Heart left ventricle (tissue), 16 donors: ENCODE measurements at regions not wholly inside any gene's neighbourhood (a gene's known extent, or its start where the extent isn't known, plus 50 kb on each side); places are given as distances from the start of the nearest gene placed in this dataset.

Experiments
- ATAC-seq, 4 donors: fragments of 200-7000 bp; cut with Tn5 transposase; one replicate each; pipeline ENCODE4 v1.9.1; 2020 to 2022; ENCODE audit warnings: moderate library complexity in 4 of 4, mild to moderate bottlenecking in 3 of 4, moderate number of reproducible peaks in 1 of 4
- DNase-seq, 5 donors: peaks; one replicate each; pipeline ENCODE4 v3.0.0-alpha.2; 2020
- H3K27ac ChIP-seq, 12 donors: fragments of 200-600 bp; sonication (generic) in 4 of 12; one replicate each; pipeline versions ENCODE4 v1.5.0 to v1.8.0; 2016 to 2022; ENCODE audit warnings: mild to moderate bottlenecking in 2 of 12
- H3K27me3 ChIP-seq, 9 donors: fragments of 200-600 bp; sonication (generic) in 2 of 9; one replicate each; pipeline versions ENCODE4 v1.5.1 to v1.8.0; 2016 to 2022; ENCODE audit warnings: mild to moderate bottlenecking in 3 of 9
- H3K36me3 ChIP-seq, 9 donors: fragments of 200-600 bp; sonication (generic) in 2 of 9; one replicate each; pipeline versions ENCODE4 v1.5.0 to v1.8.0; 2018 to 2022; ENCODE audit warnings: mild to moderate bottlenecking in 2 of 9
- H3K4me1 ChIP-seq, 12 donors: fragments of 200-600 bp; sonication (generic) in 4 of 12; one replicate each; pipeline versions ENCODE4 v1.5.0 to v1.8.0; 2016 to 2022; ENCODE audit warnings: mild to moderate bottlenecking in 3 of 12
- H3K4me3 ChIP-seq, 12 donors: fragments of 200-600 bp; sonication (generic) in 4 of 12; one replicate each; pipeline versions ENCODE4 v1.5.0 to v1.8.0; 2017 to 2022; ENCODE audit warnings: mild to moderate bottlenecking in 9 of 12, moderate library complexity in 4 of 12
- H3K9me3 ChIP-seq, 12 donors: fragments of 200-600 bp; sonication (generic) in 4 of 12; one replicate each; pipeline versions ENCODE4 v1.5.0 to v1.8.0; 2016 to 2022; ENCODE audit warnings: mild to moderate bottlenecking in 1 of 12
- CTCF ChIP-seq, 12 donors: fragments of 200-600 bp; sonication (generic) in 4 of 12; IDR thresholded peaks; one replicate each; pipeline versions ENCODE4 v1.5.0 to v1.8.0; 2018 to 2022; ENCODE audit warnings: antibody characterized with exemption in 12 of 12, mild to moderate bottlenecking in 5 of 12
- POLR2A ChIP-seq, 2 donors: fragments of 450-650 bp; IDR thresholded peaks; one replicate each; pipeline ENCODE4 v1.6.1; 2017; ENCODE audit warnings: antibody characterized with exemption in 2 of 2, mild to moderate bottlenecking in 2 of 2, moderate library complexity in 2 of 2
- WGBS, 4 donors: extraction: QIAGEN DNeasy Blood & Tissue Kit in 2 of 4; methylation state at CpG; one replicate each; pipeline versions ENCODE4 v1.1.5 to v1.1.7; 2013 to 2018; 5-methylcytosine and 5-hydroxymethylcytosine counted together
- intact Hi-C, 10 donors: fragments of 100-400 bp; cut with DNase I; formaldehyde crosslinking; loops; one replicate each; pipeline versions ENCODE4 v1.11.1 to v1.14.2; 2022
- donor health status: ischemic (EF 13 %, LVEDD 7.1; RV severe dilation, severe dysfunction).
- donor health status: healthy with polysubstance abuse.
- donor health status: DM: no; HTN: yes; CAD: no.
- donor health status: DM: no; HTN: no; CAD: no.
- donor health status: ischemic (EF 25% LVEDD 6.9; RV normal size, moderate dysfunction).
- donor health status: ischemic (EF 25% LVEDD 5.7; RV mildly dilated, moderate dysfunction).
- donor health status: healthy.
- donor health status: DM: yes; HTN: yes; CAD: no.
- donor health status: ischemic (EF 35%, LVEDD 5.7; RV mildly dilated, moderate dysfunction).
- donor health status: nonischemic (EF 11% LVEDD 7.7; RV severe dilation, severe dysfunction).
- donor health status: DM: yes; HTN: yes; CAD: no.
- donor health status: PGD.
- donor health status: ischemic (EF 29% LVEDD 5.4; RV normal size, mild dysfunction).
- donor health status: nonischemic (EF 23%, LVEDD 6.1; RV moderate dilation, normal function).

- WGBS, 4 donors: 97 to 99% (median 98%) methylated on average over 5 of the region's 5 CpGs
- Histone ChIP-seq H3K27ac (peak overlapping the region in 7 of 12 donors; percentile 3 to 63 (median 40)), H3K4me3 (no peak overlapping the region), H3K36me3 (no peaks in the 10 kb centered on the region), H3K9me3 (no peaks in the 10 kb centered on the region), H3K27me3 (no peaks in the 10 kb centered on the region), H3K4me1 (peaks cover 0 to 27% (median 10%) of the 10 kb centered on the region in 12 donors)
- intact Hi-C loops: loop anchor here in 1 of 10 donors (5.0 kb wide), 1 partner anchor 1211 kb away; no protein-coding TSS in a partner anchor
- TF ChIP-seq CTCF (IDR thresholded peaks at IDR 0.05): no peak
- TF ChIP-seq POLR2A (IDR thresholded peaks at IDR 0.05): no peak
- DNase-seq (no peak), ATAC-seq (no peak)
These were observed 138.9 kb upstream of the PELI1 start for GRCh38 chr2:64283006-64283570.

- H3K27ac ChIP-seq: peak overlapping the region in 9 of 12 donors; percentile 14 to 63 (median 40)
- peak overlapping the region in 6 of 12 donors; percentile 3 to 18 (median 10) for H3K4me3 ChIP-seq
- ATAC-seq (peak; percentile 25 to 84 (median 34)), DNase-seq (peak in 1 of 5 donors; percentile 30)
- H3K27me3 ChIP-seq: no peaks in the 10 kb centered on the region
- no peaks in the 10 kb centered on the region for H3K36me3 ChIP-seq
- intact Hi-C loops: loop anchor here in 1 of 10 donors (5.0 kb wide), 1 partner anchor 1212 kb away; no protein-coding TSS in a partner anchor
- 49 to 61% (median 55%) methylated on average over 15 of the region's 15 CpGs for WGBS, 4 donors
- no peaks in the 10 kb centered on the region for H3K9me3 ChIP-seq
- no peak for TF ChIP-seq CTCF (IDR thresholded peaks at IDR 0.05)
- no peak for TF ChIP-seq POLR2A (IDR thresholded peaks at IDR 0.05)
- peaks cover 0 to 34% (median 13%) of the 10 kb centered on the region in 12 donors for H3K4me1 ChIP-seq
These were observed 139.6 kb upstream of the PELI1 start for GRCh38 chr2:64283641-64284361.

- DNase-seq: peak in 2 of 5 donors; percentile 32 to 36
- peaks cover 0 to 44% (median 16%) of the 10 kb centered on the region in 12 donors for H3K4me1 ChIP-seq
- intact Hi-C loops: loop anchor here in 1 of 10 donors (5.0 kb wide), 1 partner anchor 1212 kb away; no protein-coding TSS in a partner anchor
- no peak for TF ChIP-seq CTCF (IDR thresholded peaks at IDR 0.05)
- no peak for TF ChIP-seq POLR2A (IDR thresholded peaks at IDR 0.05)
- H3K9me3 ChIP-seq: no peaks in the 10 kb centered on the region
- peak overlapping the region in 3 of 12 donors; percentile 35 to 63 (median 53) for H3K27ac ChIP-seq
- no peak for ATAC-seq
- H3K4me3 ChIP-seq: no peak overlapping the region
- WGBS, 4 donors: 37 to 73% (median 59%) methylated on average over 3 of the region's 3 CpGs
- no peaks in the 10 kb centered on the region for H3K27me3 ChIP-seq
- no peaks in the 10 kb centered on the region for H3K36me3 ChIP-seq
These were observed 140.5 kb upstream of the PELI1 start for GRCh38 chr2:64284751-64285150.

GRCh38 chr2:64287202-64287740, 143.1 kb upstream of the PELI1 start:
- TF ChIP-seq POLR2A (IDR thresholded peaks at IDR 0.05) (no peak), CTCF (IDR thresholded peaks at IDR 0.05) (no peak)
- WGBS, 4 donors: 94 to 98% (median 97%) methylated on average over 5 of the region's 5 CpGs
- Histone ChIP-seq H3K27ac (no peak overlapping the region), H3K4me3 (no peak overlapping the region), H3K27me3 (no peaks in the 10 kb centered on the region), H3K4me1 (peaks cover 0 to 48% (median 20%) of the 10 kb centered on the region in 12 donors), H3K36me3 (no peaks in the 10 kb centered on the region), H3K9me3 (no peaks in the 10 kb centered on the region)
- intact Hi-C loops: no loop called here
- no peak for DNase-seq
- ATAC-seq: no peak
